K562 (cell line): ENCODE measurements at regions not wholly inside any gene's neighbourhood (a gene's known extent, or its start where the extent isn't known, plus 50 kb on each side); places are given as distances from the start of the nearest gene placed in this dataset.

Source experiments
- ATAC-seq: fragments of 200-7000 bp; cut with Tn5 transposase; 3 replicates; pipeline ENCODE4 v1.9.1; 2020; ENCODE audit warnings: moderate library complexity
- BruUV-seq: library from RNA; stranded (reverse); fragments of 400-500 nt; replicated peaks from 2 replicates; lab custom pipeline; 2021; lab: Mats Ljungman, UMichigan
- CTCF ChIA-PET: fragments of 300-600 bp; formaldehyde crosslinking; extraction: SDS; loops from one replicate; lab custom pipeline; 2021; ENCODE audit warnings: low intra/inter-chr PET ratio; lab: Yijun Ruan, JAX
- POLR2A ChIA-PET: fragments of 300-600, 350-650 bp; sonication (Branson Sonifier 250); formaldehyde crosslinking; extraction: SDS; loops from one replicate; lab custom pipeline; 2021; ENCODE audit warnings: antibody characterized with exemption, inconsistent platforms; lab: Yijun Ruan, JAX
- DNase-seq, 4 experiments: peaks; one replicate each; pipeline versions ENCODE4 v3.0.0 to v3.0.0-alpha.2; 2011 to 2018; ENCODE audit warnings: low spot score in 3 of 4, mixed read lengths in 3 of 4; ENCODE audit errors: extremely low read depth in 1 of 4
- FAIRE-seq: peaks from 2 replicates; lab custom pipeline; 2011; peaks lifted over from hg19 to GRCh38; lab: Jason Lieb, UNC
- H2AFZ ChIP-seq: 2 replicates; pipeline ENCODE4 v1.6.0; 2011; ENCODE audit warnings: low read depth, low read length, control low read depth, inconsistent platforms
- H3K27ac ChIP-seq: fragments of 200-600 bp; 3 replicates; pipeline ENCODE4 v1.8.0; 2011; ENCODE audit warnings: low read depth, mild to moderate bottlenecking, control low read depth, inconsistent platforms, low read length, moderate library complexity, mixed read lengths; ENCODE audit errors: extremely low read depth
- H3K27me3 ChIP-seq, 2 experiments: fragments of 300-600 bp in 1 of 2; 2 replicates in 1 of 2; 3 replicates in 1 of 2; pipeline versions ENCODE4 v1.6.0 to v1.8.0; 2011; ENCODE audit warnings: inconsistent platforms in 2 of 2, low read length in 2 of 2, mild to moderate bottlenecking in 1 of 2, mixed read lengths in 1 of 2, moderate library complexity in 1 of 2; ENCODE audit not compliant: control insufficient read depth in 2 of 2, insufficient read depth in 2 of 2
- H3K36me3 ChIP-seq: fragments of 300-600 bp; 3 replicates; pipeline ENCODE4 v1.8.0; 2011; ENCODE audit warnings: mild to moderate bottlenecking, low read length, inconsistent platforms; ENCODE audit not compliant: control insufficient read depth, insufficient read depth
- H3K4me1 ChIP-seq, 2 experiments: fragments of 200-600 bp in 1 of 2; replicated peaks in 1 of 2; 2 replicates in 1 of 2; 3 replicates in 1 of 2; pipeline versions ENCODE4 v1.5.1 to v1.8.0; 2011; ENCODE audit warnings: inconsistent platforms in 2 of 2, low read length in 2 of 2, mild to moderate bottlenecking in 1 of 2, mixed read lengths in 1 of 2, moderate library complexity in 1 of 2; ENCODE audit not compliant: control insufficient read depth in 2 of 2, insufficient read depth in 2 of 2
- H3K4me2 ChIP-seq: 2 replicates; pipeline ENCODE4 v1.6.1; 2011; ENCODE audit warnings: low read length, control low read depth, inconsistent platforms, mixed read lengths; ENCODE audit not compliant: insufficient read depth
- H3K4me3 ChIP-seq: fragments of 200-600 bp; sonication (generic), shearing (Covaris generic); 2 replicates; pipeline ENCODE4 v1.5.1; 2016; ENCODE audit warnings: control low read depth, inconsistent platforms
- H3K79me2 ChIP-seq: fragments of 200-600 bp; 3 replicates; pipeline ENCODE4 v1.8.0; 2011; ENCODE audit warnings: low read length, inconsistent platforms; ENCODE audit not compliant: control insufficient read depth, insufficient read depth
- H3K9ac ChIP-seq, 2 experiments: 2 replicates each; pipeline versions ENCODE4 v1.6.0 to v1.6.1; 2011; ENCODE audit warnings: low read depth in 2 of 2, low read length in 2 of 2, control low read depth in 1 of 2, inconsistent platforms in 1 of 2, mild to moderate bottlenecking in 1 of 2, mixed read lengths in 1 of 2; ENCODE audit not compliant: insufficient read depth in 1 of 2
- H3K9me1 ChIP-seq: one replicate; pipeline ENCODE4 v1.6.0; 2011; ENCODE audit warnings: inconsistent platforms, mild to moderate bottlenecking, low read length, moderate library complexity; ENCODE audit not compliant: control insufficient read depth, insufficient read depth
- H3K9me3 ChIP-seq: replicated peaks from 2 replicates; pipeline ENCODE4 v1.5.1; 2011; ENCODE audit warnings: low read depth, low read length, inconsistent platforms; ENCODE audit not compliant: control insufficient read depth, insufficient read depth
- H4K20me1 ChIP-seq: replicated peaks from 2 replicates; pipeline ENCODE4 v1.6.1; 2011; ENCODE audit warnings: low read length, inconsistent platforms, mixed read lengths; ENCODE audit not compliant: control insufficient read depth, insufficient read depth
- ADNP ChIP-seq: fragments of 200-800 bp; sonication (Bioruptor generic); IDR thresholded peaks from 2 replicates; pipeline ENCODE4 v1.6.1; 2016; ENCODE audit warnings: missing genetic modification characterization, missing compliant biosample characterization
- CBFA2T2 ChIP-seq: fragments of 450-650 bp; conservative IDR thresholded peaks from 2 replicates; pipeline ENCODE4 v1.6.1; 2017; ENCODE audit warnings: mild to moderate bottlenecking
- ELF2 ChIP-seq: fragments of 250-450 bp; sonication (Bioruptor Pico); IDR thresholded peaks from 2 replicates; pipeline ENCODE4 v1.5.0; 2021; ENCODE audit warnings: mild to moderate bottlenecking
- GTF2F1 ChIP-seq: IDR thresholded peaks from 2 replicates; pipeline ENCODE4 v1.6.1; 2011; ENCODE audit warnings: low read depth, low read length, improper control_type of control experiment
- HOMEZ ChIP-seq: fragments of 250-450 bp; sonication (Bioruptor Pico); IDR thresholded peaks from 2 replicates; pipeline ENCODE4 v1.4.0; 2020; ENCODE audit warnings: mild to moderate bottlenecking, moderate library complexity
- KHSRP ChIP-seq: fragments of 450-650 bp; IDR thresholded peaks from 2 replicates; pipeline ENCODE4 v1.6.1; 2017
- MAFG ChIP-seq: fragments of 450-650 bp; conservative IDR thresholded peaks from 2 replicates; pipeline ENCODE4 v1.6.1; 2016; ENCODE audit warnings: missing genetic modification characterization, missing compliant biosample characterization
- MED1 ChIP-seq: sonication (generic); formaldehyde crosslinking; IDR thresholded peaks from 2 replicates; pipeline ENCODE4 v1.8.1; 2023; ENCODE audit warnings: missing genetic modification reagents, borderline replicate concordance
- NCOA6 ChIP-seq: fragments of 450-650 bp; IDR thresholded peaks from 2 replicates; pipeline ENCODE4 v1.6.1; 2017; ENCODE audit warnings: mild to moderate bottlenecking
- SMAD3 ChIP-seq: fragments of 450-650 bp; formaldehyde crosslinking; conservative IDR thresholded peaks from 2 replicates; pipeline ENCODE4 v1.4.0; 2020; ENCODE audit warnings: mild to moderate bottlenecking
- U2AF1 ChIP-seq: fragments of 200-400 bp; formaldehyde crosslinking; optimal IDR thresholded peaks from 2 replicates; pipeline ENCODE3; 2017; ENCODE audit warnings: mild to moderate bottlenecking, low read depth, low read length, moderate library complexity
- WHSC1 ChIP-seq: IDR thresholded peaks from one replicate; pipeline ENCODE4 v1.6.1; 2012; ENCODE audit warnings: low read length, control low read depth, inconsistent platforms
- ZNF274 ChIP-seq: IDR thresholded peaks from 2 replicates; pipeline ENCODE4 v1.6.1; 2011; ENCODE audit warnings: low read depth, mild to moderate bottlenecking, low read length, moderate library complexity, borderline replicate concordance
- WGBS: fragments of 100-300 bp; shearing (Covaris generic); methylation state at CpG from one replicate; pipeline ENCODE4 v1.1.6; 2016; ENCODE audit warnings: low coverage, mixed read lengths; ENCODE audit not compliant: insufficient coverage; ENCODE audit errors: missing lambda C conversion rate; 5-methylcytosine and 5-hydroxymethylcytosine counted together
- in situ Hi-C: fragments of 300-500 bp; cut with MboI; formaldehyde crosslinking; loops from 4 replicates; pipeline ENCODE4 v1.15.0; 2018; ENCODE audit warnings: inconsistent platforms, mixed read lengths
- intact Hi-C: fragments of 100-400 bp; cut with micrococcal nuclease; formaldehyde crosslinking; loops from 2 replicates; pipeline ENCODE4 v1.14.2; 2022
- TF ChIP-seq, protein P1 (sequence below): sonication (generic); formaldehyde crosslinking; IDR thresholded peaks from 2 replicates; pipeline ENCODE4 v1.8.0; 2022; ENCODE audit warnings: mild to moderate bottlenecking, missing genetic modification reagents
- TF ChIP-seq, protein P2 (sequence below): IDR thresholded peaks from 3 replicates; pipeline ENCODE4 v1.6.1; 2011; ENCODE audit warnings: borderline replicate concordance, mild to moderate bottlenecking; ENCODE audit not compliant: insufficient read length, insufficient read depth
- TF ChIP-seq, protein P3 (sequence below): fragments of 200-800 bp; sonication (Bioruptor generic); IDR thresholded peaks from 2 replicates; pipeline ENCODE4 v1.6.1; 2017; ENCODE audit warnings: missing genetic modification characterization, missing compliant biosample characterization

DNA sequence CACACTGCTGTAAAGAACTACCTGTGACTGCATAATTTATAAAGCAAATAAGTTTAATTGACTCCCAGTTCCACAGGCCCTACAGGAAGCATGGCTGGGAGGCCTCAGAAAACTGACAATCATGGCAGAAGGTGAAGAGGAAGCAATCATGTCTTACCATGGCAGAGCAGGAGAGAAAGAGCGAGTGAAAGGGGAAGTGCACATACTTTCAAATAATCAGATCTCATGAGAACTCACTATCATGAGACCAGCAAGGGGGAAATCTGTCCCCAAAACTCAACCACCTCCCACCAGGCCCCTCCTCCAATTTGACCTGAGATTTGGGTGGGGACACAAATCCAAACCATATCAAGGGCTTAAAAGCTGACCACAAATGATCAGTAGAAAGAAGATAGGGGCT lies 493.2 kb downstream of the PTPRC start:
- TF ChIP-seq WHSC1 (no peak), NCOA6 (no peak), ADNP (no peak), ELF2 (CRISPR knock-in tag) (no peak), U2AF1 (no peak), HOMEZ (CRISPR knock-in tag) (no peak), MED1 (CRISPR knock-in tag) (no peak), CBFA2T2 (no peak), GTF2F1 (no peak), SMAD3 (CRISPR knock-in tag) (no peak), ZNF274 (no peak), MAFG (tag) (no peak), KHSRP (no peak)
- TF ChIP-seq, protein P1, sequence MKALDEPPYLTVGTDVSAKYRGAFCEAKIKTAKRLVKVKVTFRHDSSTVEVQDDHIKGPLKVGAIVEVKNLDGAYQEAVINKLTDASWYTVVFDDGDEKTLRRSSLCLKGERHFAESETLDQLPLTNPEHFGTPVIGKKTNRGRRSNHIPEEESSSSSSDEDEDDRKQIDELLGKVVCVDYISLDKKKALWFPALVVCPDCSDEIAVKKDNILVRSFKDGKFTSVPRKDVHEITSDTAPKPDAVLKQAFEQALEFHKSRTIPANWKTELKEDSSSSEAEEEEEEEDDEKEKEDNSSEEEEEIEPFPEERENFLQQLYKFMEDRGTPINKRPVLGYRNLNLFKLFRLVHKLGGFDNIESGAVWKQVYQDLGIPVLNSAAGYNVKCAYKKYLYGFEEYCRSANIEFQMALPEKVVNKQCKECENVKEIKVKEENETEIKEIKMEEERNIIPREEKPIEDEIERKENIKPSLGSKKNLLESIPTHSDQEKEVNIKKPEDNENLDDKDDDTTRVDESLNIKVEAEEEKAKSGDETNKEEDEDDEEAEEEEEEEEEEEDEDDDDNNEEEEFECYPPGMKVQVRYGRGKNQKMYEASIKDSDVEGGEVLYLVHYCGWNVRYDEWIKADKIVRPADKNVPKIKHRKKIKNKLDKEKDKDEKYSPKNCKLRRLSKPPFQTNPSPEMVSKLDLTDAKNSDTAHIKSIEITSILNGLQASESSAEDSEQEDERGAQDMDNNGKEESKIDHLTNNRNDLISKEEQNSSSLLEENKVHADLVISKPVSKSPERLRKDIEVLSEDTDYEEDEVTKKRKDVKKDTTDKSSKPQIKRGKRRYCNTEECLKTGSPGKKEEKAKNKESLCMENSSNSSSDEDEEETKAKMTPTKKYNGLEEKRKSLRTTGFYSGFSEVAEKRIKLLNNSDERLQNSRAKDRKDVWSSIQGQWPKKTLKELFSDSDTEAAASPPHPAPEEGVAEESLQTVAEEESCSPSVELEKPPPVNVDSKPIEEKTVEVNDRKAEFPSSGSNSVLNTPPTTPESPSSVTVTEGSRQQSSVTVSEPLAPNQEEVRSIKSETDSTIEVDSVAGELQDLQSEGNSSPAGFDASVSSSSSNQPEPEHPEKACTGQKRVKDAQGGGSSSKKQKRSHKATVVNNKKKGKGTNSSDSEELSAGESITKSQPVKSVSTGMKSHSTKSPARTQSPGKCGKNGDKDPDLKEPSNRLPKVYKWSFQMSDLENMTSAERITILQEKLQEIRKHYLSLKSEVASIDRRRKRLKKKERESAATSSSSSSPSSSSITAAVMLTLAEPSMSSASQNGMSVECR = no peak
- TF ChIP-seq, protein P2, sequence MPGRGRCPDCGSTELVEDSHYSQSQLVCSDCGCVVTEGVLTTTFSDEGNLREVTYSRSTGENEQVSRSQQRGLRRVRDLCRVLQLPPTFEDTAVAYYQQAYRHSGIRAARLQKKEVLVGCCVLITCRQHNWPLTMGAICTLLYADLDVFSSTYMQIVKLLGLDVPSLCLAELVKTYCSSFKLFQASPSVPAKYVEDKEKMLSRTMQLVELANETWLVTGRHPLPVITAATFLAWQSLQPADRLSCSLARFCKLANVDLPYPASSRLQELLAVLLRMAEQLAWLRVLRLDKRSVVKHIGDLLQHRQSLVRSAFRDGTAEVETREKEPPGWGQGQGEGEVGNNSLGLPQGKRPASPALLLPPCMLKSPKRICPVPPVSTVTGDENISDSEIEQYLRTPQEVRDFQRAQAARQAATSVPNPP = no peak
- TF ChIP-seq, protein P3, sequence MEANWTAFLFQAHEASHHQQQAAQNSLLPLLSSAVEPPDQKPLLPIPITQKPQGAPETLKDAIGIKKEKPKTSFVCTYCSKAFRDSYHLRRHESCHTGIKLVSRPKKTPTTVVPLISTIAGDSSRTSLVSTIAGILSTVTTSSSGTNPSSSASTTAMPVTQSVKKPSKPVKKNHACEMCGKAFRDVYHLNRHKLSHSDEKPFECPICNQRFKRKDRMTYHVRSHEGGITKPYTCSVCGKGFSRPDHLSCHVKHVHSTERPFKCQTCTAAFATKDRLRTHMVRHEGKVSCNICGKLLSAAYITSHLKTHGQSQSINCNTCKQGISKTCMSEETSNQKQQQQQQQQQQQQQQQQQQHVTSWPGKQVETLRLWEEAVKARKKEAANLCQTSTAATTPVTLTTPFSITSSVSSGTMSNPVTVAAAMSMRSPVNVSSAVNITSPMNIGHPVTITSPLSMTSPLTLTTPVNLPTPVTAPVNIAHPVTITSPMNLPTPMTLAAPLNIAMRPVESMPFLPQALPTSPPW = no peak
- intact Hi-C loops (no loop called here), in situ Hi-C loops (no loop called here)
- Histone ChIP-seq H3K36me3 (no peaks in the 10 kb centered on the region), H3K9ac (no peak overlapping the region), H3K9me3 (no peaks in the 10 kb centered on the region), H3K9me1 (no peaks in the 10 kb centered on the region), H3K4me1 (no peaks in the 10 kb centered on the region), H3K79me2 (no peaks in the 10 kb centered on the region), H4K20me1 (no peaks in the 10 kb centered on the region), H3K27ac (no peak overlapping the region), H3K4me2 (no peak overlapping the region), H2AFZ (no peak overlapping the region), H3K4me3 (no peak overlapping the region), H3K27me3 (no peaks in the 10 kb centered on the region)
- 0% methylated on average over 1 of the region's 1 CpG for WGBS
- no peak for FAIRE-seq
- ChIA-PET CTCF (no interaction called here), POLR2A (no interaction called here)
- no peak for DNase-seq
- BruUV-seq = no TSS peak
- ATAC-seq = no peak
